Heart left ventricle (tissue), 13 donors: ENCODE measurements at regions not wholly inside any gene's neighbourhood (a gene's known extent, or its start where the extent isn't known, plus 50 kb on each side); places are given as distances from the start of the nearest gene placed in this dataset.

Source experiments
- POLR2A ChIP-seq, 2 donors: fragments of 450-650 bp; IDR thresholded peaks; one replicate each; pipeline ENCODE4 v1.6.1; 2017; ENCODE audit warnings: antibody characterized with exemption in 2 of 2, mild to moderate bottlenecking in 2 of 2, moderate library complexity in 2 of 2
- TF ChIP-seq, protein P1 (sequence below), 12 donors: fragments of 200-600 bp; sonication (generic) in 4 of 12; IDR thresholded peaks; one replicate each; pipeline versions ENCODE4 v1.5.0 to v1.8.0; 2018 to 2022; ENCODE audit warnings: antibody characterized with exemption in 12 of 12, mild to moderate bottlenecking in 5 of 12
- donor health status: ischemic (EF 13 %, LVEDD 7.1; RV severe dilation, severe dysfunction).
- donor health status: DM: no; HTN: yes; CAD: no.
- donor health status: DM: no; HTN: no; CAD: no.
- donor health status: ischemic (EF 25% LVEDD 6.9; RV normal size, moderate dysfunction).
- donor health status: ischemic (EF 25% LVEDD 5.7; RV mildly dilated, moderate dysfunction).
- donor health status: ischemic (EF 35%, LVEDD 5.7; RV mildly dilated, moderate dysfunction).
- donor health status: nonischemic (EF 11% LVEDD 7.7; RV severe dilation, severe dysfunction).
- donor health status: DM: yes; HTN: yes; CAD: no.
- donor health status: PGD.
- donor health status: ischemic (EF 29% LVEDD 5.4; RV normal size, mild dysfunction).
- donor health status: nonischemic (EF 23%, LVEDD 6.1; RV moderate dilation, normal function).

DNA sequence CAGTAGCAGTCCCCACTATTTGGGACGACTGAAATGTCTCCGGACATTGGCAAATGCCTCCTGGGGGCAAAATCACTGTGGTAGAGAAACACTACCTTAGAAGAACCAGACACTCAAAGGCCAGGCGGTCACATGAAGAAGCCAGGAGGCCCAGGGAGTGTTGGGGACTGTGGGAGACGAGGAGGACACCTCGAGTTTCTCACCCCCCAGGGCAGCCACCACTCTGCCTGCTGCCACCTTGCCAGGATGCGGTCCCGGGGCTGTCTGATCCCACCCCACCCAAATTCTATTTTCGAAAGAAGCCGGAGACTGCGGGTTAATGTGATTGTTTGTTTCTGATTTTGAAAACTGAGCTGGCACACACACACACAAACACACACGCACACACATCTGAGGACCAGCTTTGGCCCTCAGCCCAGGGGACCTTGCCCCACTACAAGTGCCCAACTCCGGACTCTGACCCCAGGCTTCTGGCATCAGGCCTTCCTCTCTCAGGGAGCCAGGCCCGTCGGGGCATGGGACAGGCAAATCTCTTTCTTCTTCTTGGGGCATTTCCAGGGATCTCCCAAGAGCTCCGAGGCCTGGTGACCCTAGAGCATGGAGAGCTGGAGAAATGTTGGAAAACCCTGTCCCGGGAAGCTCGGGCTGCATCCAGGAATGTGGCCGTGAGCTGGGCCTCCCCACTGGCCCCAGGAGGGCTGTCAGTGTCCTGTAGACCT, 187.5 kb upstream of the PMEPA1 start:
- TF ChIP-seq, protein P1, sequence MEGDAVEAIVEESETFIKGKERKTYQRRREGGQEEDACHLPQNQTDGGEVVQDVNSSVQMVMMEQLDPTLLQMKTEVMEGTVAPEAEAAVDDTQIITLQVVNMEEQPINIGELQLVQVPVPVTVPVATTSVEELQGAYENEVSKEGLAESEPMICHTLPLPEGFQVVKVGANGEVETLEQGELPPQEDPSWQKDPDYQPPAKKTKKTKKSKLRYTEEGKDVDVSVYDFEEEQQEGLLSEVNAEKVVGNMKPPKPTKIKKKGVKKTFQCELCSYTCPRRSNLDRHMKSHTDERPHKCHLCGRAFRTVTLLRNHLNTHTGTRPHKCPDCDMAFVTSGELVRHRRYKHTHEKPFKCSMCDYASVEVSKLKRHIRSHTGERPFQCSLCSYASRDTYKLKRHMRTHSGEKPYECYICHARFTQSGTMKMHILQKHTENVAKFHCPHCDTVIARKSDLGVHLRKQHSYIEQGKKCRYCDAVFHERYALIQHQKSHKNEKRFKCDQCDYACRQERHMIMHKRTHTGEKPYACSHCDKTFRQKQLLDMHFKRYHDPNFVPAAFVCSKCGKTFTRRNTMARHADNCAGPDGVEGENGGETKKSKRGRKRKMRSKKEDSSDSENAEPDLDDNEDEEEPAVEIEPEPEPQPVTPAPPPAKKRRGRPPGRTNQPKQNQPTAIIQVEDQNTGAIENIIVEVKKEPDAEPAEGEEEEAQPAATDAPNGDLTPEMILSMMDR (IDR thresholded peaks at IDR 0.05) = no peak
- no peak for TF ChIP-seq POLR2A (IDR thresholded peaks at IDR 0.05)
